A673 (cell line): ENCODE measurements at regions not wholly inside any gene's neighbourhood (a gene's known extent, or its start where the extent isn't known, plus 50 kb on each side); places are given as distances from the start of the nearest gene placed in this dataset.

Experiments used
- CTCF ChIP-seq: fragments of 300-800, 200-600 bp; sonication (generic); conservative IDR thresholded peaks from 2 replicates; pipeline ENCODE4 v1.5.1; 2017; ENCODE audit warnings: low read depth, mild to moderate bottlenecking, antibody characterized with exemption, low read length, moderate library complexity, mixed read lengths
- EZH2 ChIP-seq: fragments of 200-600 bp; sonication (generic); IDR thresholded peaks from 2 replicates; pipeline ENCODE4 v1.6.1; 2017; ENCODE audit warnings: borderline replicate concordance, low read depth, mild to moderate bottlenecking, mixed read lengths, antibody characterized with exemption, low read length; ENCODE audit not compliant: poor library complexity, severe bottlenecking

GRCh38 chr17:14781123-14781522 lies 480.2 kb downstream of the HS3ST3B1 start:
- TF ChIP-seq CTCF, result no peak
- TF ChIP-seq EZH2, result no peak
